GM10248 (cell line): ENCODE measurements at regions not wholly inside any gene's neighbourhood (a gene's known extent, or its start where the extent isn't known, plus 50 kb on each side); places are given as distances from the start of the nearest gene placed in this dataset.

Source experiments
- CTCF ChIA-PET: fragments of 300-600 bp; sonication (Branson Sonifier 250); formaldehyde crosslinking; extraction: SDS; loops from one replicate; lab custom pipeline; 2021; ENCODE audit warnings: antibody characterized with exemption; lab: Yijun Ruan, JAX
- POLR2A ChIA-PET: fragments of 350-650 bp; sonication (Branson Sonifier 250); formaldehyde crosslinking; extraction: SDS; loops from one replicate; lab custom pipeline; 2020; ENCODE audit warnings: antibody characterized with exemption; lab: Yijun Ruan, JAX
- DNase-seq: peaks from one replicate; pipeline ENCODE4 v3.0.0; 2012; ENCODE audit errors: extremely low spot score
- CTCF ChIP-seq: IDR thresholded peaks from 2 replicates; pipeline ENCODE4 v1.5.1; 2012; ENCODE audit warnings: mild to moderate bottlenecking, low read depth; ENCODE audit errors: extremely low read depth, missing control alignments, control extremely low read depth

- CTCF ChIA-PET = interaction anchor here (1.6 kb wide), 1 partner anchor 12 kb away, joined by 3 read pairs; no protein-coding TSS in a partner anchor
- POLR2A ChIA-PET = no interaction called here
- DNase-seq = no peak
- no peak for TF ChIP-seq CTCF
Observed at GRCh38 chr10:71133710-71134686, 78.4 kb upstream of the UNC5B start.

DNA sequence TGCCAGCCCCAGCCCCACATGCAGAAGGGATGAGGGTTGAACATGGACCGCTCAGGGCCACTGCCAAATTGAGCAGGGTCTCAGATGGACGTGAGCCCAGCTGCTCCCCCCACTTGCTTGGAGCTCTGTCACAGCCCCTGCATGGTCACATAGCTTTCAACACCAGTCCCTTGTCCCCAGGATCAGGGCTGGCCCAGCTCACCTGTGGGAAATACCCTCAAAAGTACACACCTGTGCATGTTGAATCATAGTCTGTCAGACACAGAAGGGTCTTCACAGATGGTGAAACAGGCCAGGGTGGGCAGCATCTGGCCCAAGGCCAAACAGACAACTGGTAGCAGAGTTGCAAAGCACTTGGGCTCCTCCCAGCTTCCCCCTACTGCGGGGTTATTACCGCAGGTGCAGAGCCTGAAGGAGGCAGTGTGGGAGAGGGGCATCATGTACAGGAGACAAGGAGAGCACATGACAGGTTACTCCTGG is 77.6 kb upstream of the UNC5B start:
- CTCF ChIA-PET = no interaction called here
- DNase-seq = no peak
- POLR2A ChIA-PET = no interaction called here
- TF ChIP-seq CTCF = no peak

- ChIA-PET POLR2A (no interaction called here), CTCF (no interaction called here)
- TF ChIP-seq CTCF = no peak
- DNase-seq = no peak
Observed at GRCh38 chr10:71135236-71135635, 77.1 kb upstream of the UNC5B start.

- TF ChIP-seq CTCF = no peak
- ChIA-PET POLR2A (no interaction called here), CTCF (no interaction called here)
- DNase-seq = no peak
Observed at GRCh38 chr10:71136036-71136721, 76.2 kb upstream of the UNC5B start.

GRCh38 chr10:71137701-71138100 is 74.7 kb upstream of the UNC5B start:
- DNase-seq = no peak
- CTCF ChIA-PET = no interaction called here
- POLR2A ChIA-PET = no interaction called here
- TF ChIP-seq CTCF = no peak

- ChIA-PET POLR2A (no interaction called here), CTCF (no interaction called here)
- DNase-seq = no peak
- TF ChIP-seq CTCF = no peak
Observed at GRCh38 chr10:71138166-71138830, 74.1 kb upstream of the UNC5B start.
